ENCODE measurements at regions not wholly inside any gene's neighbourhood (a gene's known extent, or its start where the extent isn't known, plus 50 kb on each side); places are given as distances from the start of the nearest gene placed in this dataset.

DNA sequence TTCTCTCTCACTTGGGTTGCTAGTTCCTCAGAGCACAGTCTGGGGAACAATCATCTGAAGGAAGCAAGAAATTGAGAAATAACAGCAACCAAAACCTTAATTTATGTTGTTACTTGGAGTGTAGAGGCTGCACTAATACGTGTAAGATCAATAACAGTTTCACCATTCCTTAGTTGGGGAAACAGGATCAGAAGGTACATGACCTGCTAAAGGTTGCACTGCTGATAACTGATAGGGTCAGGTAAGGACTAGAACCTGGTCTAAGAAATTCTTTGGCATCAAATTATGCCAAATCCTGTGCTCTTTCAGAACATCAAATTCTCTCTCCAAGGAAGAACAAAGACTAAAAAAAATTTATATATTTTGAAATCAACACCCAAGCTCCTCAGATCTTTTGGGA lies 278.6 kb upstream of the C9orf72 start:
- CTCF ChIA-PET: no interaction called here
- no TSS peak for BruUV-seq (replicated peaks)
- Histone ChIP-seq H3K4me3 (ENCODE audit: low read depth in 2 of 2, low read length in 2 of 2) (no peak overlapping the region), H3K27ac (ENCODE audit: low read length) (no peak overlapping the region), H3K36me3 (ENCODE audit: control insufficient read depth, insufficient read depth, low read length) (no peaks in the 10 kb centered on the region), H3K4me1 (ENCODE audit: control insufficient read depth, insufficient read depth, low read length) (no peaks in the 10 kb centered on the region), H3K27me3 (ENCODE audit: control insufficient read depth, insufficient read depth, low read length) (no peaks in the 10 kb centered on the region), H3K9me3 (ENCODE audit: control insufficient read depth, insufficient read depth, low read depth, low read length) (no peaks in the 10 kb centered on the region)
- POLR2A ChIA-PET: no interaction called here
- TF ChIP-seq SIN3A (IDR thresholded peaks at IDR 0.05; ENCODE audit: borderline replicate concordance, insufficient read depth, low read depth, low read length) (no peak), POLR2AphosphoS5 (IDR thresholded peaks at IDR 0.05; ENCODE audit: low read depth, low read length) (no peak)
- TF ChIP-seq, protein P1, sequence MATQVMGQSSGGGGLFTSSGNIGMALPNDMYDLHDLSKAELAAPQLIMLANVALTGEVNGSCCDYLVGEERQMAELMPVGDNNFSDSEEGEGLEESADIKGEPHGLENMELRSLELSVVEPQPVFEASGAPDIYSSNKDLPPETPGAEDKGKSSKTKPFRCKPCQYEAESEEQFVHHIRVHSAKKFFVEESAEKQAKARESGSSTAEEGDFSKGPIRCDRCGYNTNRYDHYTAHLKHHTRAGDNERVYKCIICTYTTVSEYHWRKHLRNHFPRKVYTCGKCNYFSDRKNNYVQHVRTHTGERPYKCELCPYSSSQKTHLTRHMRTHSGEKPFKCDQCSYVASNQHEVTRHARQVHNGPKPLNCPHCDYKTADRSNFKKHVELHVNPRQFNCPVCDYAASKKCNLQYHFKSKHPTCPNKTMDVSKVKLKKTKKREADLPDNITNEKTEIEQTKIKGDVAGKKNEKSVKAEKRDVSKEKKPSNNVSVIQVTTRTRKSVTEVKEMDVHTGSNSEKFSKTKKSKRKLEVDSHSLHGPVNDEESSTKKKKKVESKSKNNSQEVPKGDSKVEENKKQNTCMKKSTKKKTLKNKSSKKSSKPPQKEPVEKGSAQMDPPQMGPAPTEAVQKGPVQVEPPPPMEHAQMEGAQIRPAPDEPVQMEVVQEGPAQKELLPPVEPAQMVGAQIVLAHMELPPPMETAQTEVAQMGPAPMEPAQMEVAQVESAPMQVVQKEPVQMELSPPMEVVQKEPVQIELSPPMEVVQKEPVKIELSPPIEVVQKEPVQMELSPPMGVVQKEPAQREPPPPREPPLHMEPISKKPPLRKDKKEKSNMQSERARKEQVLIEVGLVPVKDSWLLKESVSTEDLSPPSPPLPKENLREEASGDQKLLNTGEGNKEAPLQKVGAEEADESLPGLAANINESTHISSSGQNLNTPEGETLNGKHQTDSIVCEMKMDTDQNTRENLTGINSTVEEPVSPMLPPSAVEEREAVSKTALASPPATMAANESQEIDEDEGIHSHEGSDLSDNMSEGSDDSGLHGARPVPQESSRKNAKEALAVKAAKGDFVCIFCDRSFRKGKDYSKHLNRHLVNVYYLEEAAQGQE (IDR thresholded peaks at IDR 0.05; ENCODE audit: insufficient read depth in 1 of 2, low read depth in 2 of 2, low read length in 1 of 2): no peak
- TF ChIP-seq, protein P2, sequence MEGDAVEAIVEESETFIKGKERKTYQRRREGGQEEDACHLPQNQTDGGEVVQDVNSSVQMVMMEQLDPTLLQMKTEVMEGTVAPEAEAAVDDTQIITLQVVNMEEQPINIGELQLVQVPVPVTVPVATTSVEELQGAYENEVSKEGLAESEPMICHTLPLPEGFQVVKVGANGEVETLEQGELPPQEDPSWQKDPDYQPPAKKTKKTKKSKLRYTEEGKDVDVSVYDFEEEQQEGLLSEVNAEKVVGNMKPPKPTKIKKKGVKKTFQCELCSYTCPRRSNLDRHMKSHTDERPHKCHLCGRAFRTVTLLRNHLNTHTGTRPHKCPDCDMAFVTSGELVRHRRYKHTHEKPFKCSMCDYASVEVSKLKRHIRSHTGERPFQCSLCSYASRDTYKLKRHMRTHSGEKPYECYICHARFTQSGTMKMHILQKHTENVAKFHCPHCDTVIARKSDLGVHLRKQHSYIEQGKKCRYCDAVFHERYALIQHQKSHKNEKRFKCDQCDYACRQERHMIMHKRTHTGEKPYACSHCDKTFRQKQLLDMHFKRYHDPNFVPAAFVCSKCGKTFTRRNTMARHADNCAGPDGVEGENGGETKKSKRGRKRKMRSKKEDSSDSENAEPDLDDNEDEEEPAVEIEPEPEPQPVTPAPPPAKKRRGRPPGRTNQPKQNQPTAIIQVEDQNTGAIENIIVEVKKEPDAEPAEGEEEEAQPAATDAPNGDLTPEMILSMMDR (IDR thresholded peaks at IDR 0.05): no peak
- in situ Hi-C loops (cut with HindIII; ENCODE audit: low pct_unique_long_range_greater_than_20kb, low sequenced_read_pairs) (no loop called here), intact Hi-C loops (cut with micrococcal nuclease; ENCODE audit: unreplicated experiment) (no loop called here)
- ATAC-seq: no peak
- DNase-seq (ENCODE audit: low read depth, low spot score): no peak

DNA sequence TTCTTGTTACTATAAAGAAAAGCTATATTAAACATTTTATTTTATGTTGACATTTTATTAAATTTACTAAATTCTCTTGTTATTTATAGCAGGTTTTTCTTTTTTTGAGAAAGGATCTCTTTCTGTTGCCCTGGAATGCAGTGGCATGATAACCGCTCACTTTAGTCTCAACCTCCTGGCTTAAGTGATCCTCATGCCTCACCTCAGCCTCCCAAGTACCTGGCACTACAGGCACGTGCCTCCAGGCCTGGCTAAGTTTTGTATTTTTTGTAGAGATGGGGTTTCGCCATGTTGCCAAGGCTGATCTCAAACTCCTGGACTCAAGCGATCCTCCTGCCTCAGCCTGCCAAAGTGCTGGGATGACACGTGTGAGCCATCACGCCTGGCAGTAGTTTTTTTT lies 280.2 kb upstream of the C9orf72 start:
- ATAC-seq (no peak), DNase-seq (ENCODE audit: low read depth, low spot score) (no peak)
- Histone ChIP-seq H3K4me1 (ENCODE audit: control insufficient read depth, insufficient read depth, low read length) (no peaks in the 10 kb centered on the region), H3K27ac (ENCODE audit: low read length) (no peak overlapping the region), H3K27me3 (ENCODE audit: control insufficient read depth, insufficient read depth, low read length) (no peaks in the 10 kb centered on the region), H3K36me3 (ENCODE audit: control insufficient read depth, insufficient read depth, low read length) (no peaks in the 10 kb centered on the region), H3K9me3 (ENCODE audit: control insufficient read depth, insufficient read depth, low read depth, low read length) (no peaks in the 10 kb centered on the region), H3K4me3 (ENCODE audit: low read depth in 2 of 2, low read length in 2 of 2) (no peak overlapping the region)
- TF ChIP-seq, protein P1 (IDR thresholded peaks at IDR 0.05; ENCODE audit: insufficient read depth in 1 of 2, low read depth in 2 of 2, low read length in 1 of 2): no peak
- TF ChIP-seq TCF7L2 (IDR thresholded peaks at IDR 0.05; ENCODE audit: low read depth, low read length) (no peak), POLR2AphosphoS5 (IDR thresholded peaks at IDR 0.05; ENCODE audit: low read depth, low read length) (no peak), SIN3A (IDR thresholded peaks at IDR 0.05; ENCODE audit: borderline replicate concordance, insufficient read depth, low read depth, low read length) (no peak)
- TF ChIP-seq, protein P2 (IDR thresholded peaks at IDR 0.05): no peak
- POLR2A ChIA-PET: no interaction called here
- in situ Hi-C loops (cut with HindIII; ENCODE audit: low pct_unique_long_range_greater_than_20kb, low sequenced_read_pairs) (no loop called here), intact Hi-C loops (cut with micrococcal nuclease; ENCODE audit: unreplicated experiment) (no loop called here)
- CTCF ChIA-PET: no interaction called here
- BruUV-seq (replicated peaks): no TSS peak
